Heart right ventricle (tissue), 16 donors: ENCODE measurements at regions not wholly inside any gene's neighbourhood (a gene's known extent, or its start where the extent isn't known, plus 50 kb on each side); places are given as distances from the start of the nearest gene placed in this dataset.
A peak's percentile ranks its signal among the peaks of the same experiment; 100 is the strongest.

Experiments
- ATAC-seq, 8 donors: fragments of 200-7000 bp; cut with Tn5 transposase; one replicate each; pipeline ENCODE4 v1.9.1; 2020; ENCODE audit warnings: mild to moderate bottlenecking in 8 of 8, moderate library complexity in 8 of 8, moderate number of reproducible peaks in 1 of 8
- DNase-seq, 2 donors: peaks; one replicate each; pipeline ENCODE4 v3.0.0-alpha.2; 2020
- H3K27ac ChIP-seq, 10 donors: fragments of 200-600 bp; sonication (generic) in 2 of 10; one replicate each; pipeline versions ENCODE4 v1.5.0 to v1.8.0; 2020 to 2022; ENCODE audit warnings: mild to moderate bottlenecking in 3 of 10
- H3K27me3 ChIP-seq, 7 donors: fragments of 200-600 bp; one replicate each; pipeline ENCODE4 v1.8.0; 2021 to 2022; ENCODE audit warnings: mild to moderate bottlenecking in 2 of 7
- H3K36me3 ChIP-seq, 9 donors: fragments of 200-600 bp; sonication (generic) in 1 of 9; one replicate each; pipeline versions ENCODE4 v1.5.0 to v1.8.0; 2020 to 2022; ENCODE audit warnings: mild to moderate bottlenecking in 2 of 9
- H3K4me1 ChIP-seq, 9 donors: fragments of 200-600 bp; sonication (generic) in 1 of 9; one replicate each; pipeline versions ENCODE4 v1.5.0 to v1.8.0; 2020 to 2022; ENCODE audit warnings: mild to moderate bottlenecking in 4 of 9
- H3K4me3 ChIP-seq, 10 donors: fragments of 200-600 bp; sonication (generic) in 2 of 10; one replicate each; pipeline versions ENCODE4 v1.5.0 to v1.8.0; 2020 to 2022; ENCODE audit warnings: mild to moderate bottlenecking in 7 of 10, moderate library complexity in 2 of 10
- H3K9me3 ChIP-seq, 11 donors: fragments of 200-600 bp in 10 of 11; sonication (generic) in 2 of 11; one replicate each; pipeline versions ENCODE4 v1.5.0 to v1.8.0; 2013 to 2022; ENCODE audit warnings: mild to moderate bottlenecking in 2 of 11, control low read depth in 1 of 11, moderate library complexity in 1 of 11
- WGBS, 2 donors: extraction: QIAGEN DNeasy Blood & Tissue Kit; methylation state at CpG; one replicate each; pipeline ENCODE4 v1.1.7; 2013; ENCODE audit warnings: inconsistent platforms in 1 of 2; 5-methylcytosine and 5-hydroxymethylcytosine counted together
- intact Hi-C, 10 donors: fragments of 100-400 bp; cut with DNase I; formaldehyde crosslinking; loops; one replicate each; pipeline versions ENCODE4 v1.11.1 to v1.14.2; 2022
- TF ChIP-seq, protein P1 (sequence below), 9 donors: fragments of 200-600 bp; sonication (generic) in 2 of 9; IDR thresholded peaks; one replicate each; pipeline versions ENCODE4 v1.5.0 to v1.8.0; 2021 to 2022; ENCODE audit warnings: antibody characterized with exemption in 9 of 9, mild to moderate bottlenecking in 5 of 9, moderate library complexity in 1 of 9
- donor health status: Arrhythmogenic right ventricular cardiomyopathy.
- donor health status: ischemic (EF 13 %, LVEDD 7.1; RV severe dilation, severe dysfunction).
- donor health status: healthy with polysubstance abuse.
- donor health status: DM: no; HTN: yes; CAD: no.
- donor health status: DM: no; HTN: no; CAD: no.
- donor health status: ischemic (EF 25% LVEDD 6.9; RV normal size, moderate dysfunction).
- donor health status: ischemic (EF 25% LVEDD 5.7; RV mildly dilated, moderate dysfunction).
- donor health status: healthy.
- donor health status: DM: yes; HTN: yes; CAD: no.
- donor health status: Ischemic cardiomyopathy.
- donor health status: ischemic (EF 35%, LVEDD 5.7; RV mildly dilated, moderate dysfunction).
- donor health status: nonischemic (EF 11% LVEDD 7.7; RV severe dilation, severe dysfunction).
- donor health status: DM: yes; HTN: yes; CAD: no.
- donor health status: PGD.
- donor health status: ischemic (EF 29% LVEDD 5.4; RV normal size, mild dysfunction).
- donor health status: nonischemic (EF 23%, LVEDD 6.1; RV moderate dilation, normal function).

DNA sequence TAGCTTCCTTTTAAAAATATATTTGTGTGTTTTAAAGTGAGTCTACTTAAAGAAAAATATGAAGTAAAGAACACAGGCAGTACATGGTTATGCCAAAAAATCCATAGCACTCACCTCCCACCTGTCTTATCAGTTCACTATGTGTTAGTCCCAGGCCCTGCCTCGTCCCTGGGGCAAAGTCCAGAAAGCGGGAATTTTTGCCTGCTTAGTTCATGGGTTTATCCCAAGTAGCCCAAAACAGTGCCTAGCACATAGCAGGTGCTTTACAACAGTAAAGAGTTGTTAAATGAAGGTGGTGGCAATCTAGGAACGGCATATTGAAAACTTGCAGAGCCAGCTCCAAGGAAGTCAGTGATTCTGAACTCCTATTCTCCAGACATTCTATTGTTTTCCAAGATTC, 154.0 kb downstream of the MN1 start:
- WGBS, 2 donors, result 88% methylated on average over 3 of the region's 3 CpGs
- Histone ChIP-seq H3K4me3 (no peak overlapping the region), H3K27me3 (no peaks in the 10 kb centered on the region), H3K36me3 (no peaks in the 10 kb centered on the region), H3K9me3 (no peaks in the 10 kb centered on the region), H3K27ac (no peak overlapping the region), H3K4me1 (peaks cover 3 to 21% (median 10%) of the 10 kb centered on the region in 9 donors)
- DNase-seq (no peak), ATAC-seq (no peak)
- TF ChIP-seq, protein P1, sequence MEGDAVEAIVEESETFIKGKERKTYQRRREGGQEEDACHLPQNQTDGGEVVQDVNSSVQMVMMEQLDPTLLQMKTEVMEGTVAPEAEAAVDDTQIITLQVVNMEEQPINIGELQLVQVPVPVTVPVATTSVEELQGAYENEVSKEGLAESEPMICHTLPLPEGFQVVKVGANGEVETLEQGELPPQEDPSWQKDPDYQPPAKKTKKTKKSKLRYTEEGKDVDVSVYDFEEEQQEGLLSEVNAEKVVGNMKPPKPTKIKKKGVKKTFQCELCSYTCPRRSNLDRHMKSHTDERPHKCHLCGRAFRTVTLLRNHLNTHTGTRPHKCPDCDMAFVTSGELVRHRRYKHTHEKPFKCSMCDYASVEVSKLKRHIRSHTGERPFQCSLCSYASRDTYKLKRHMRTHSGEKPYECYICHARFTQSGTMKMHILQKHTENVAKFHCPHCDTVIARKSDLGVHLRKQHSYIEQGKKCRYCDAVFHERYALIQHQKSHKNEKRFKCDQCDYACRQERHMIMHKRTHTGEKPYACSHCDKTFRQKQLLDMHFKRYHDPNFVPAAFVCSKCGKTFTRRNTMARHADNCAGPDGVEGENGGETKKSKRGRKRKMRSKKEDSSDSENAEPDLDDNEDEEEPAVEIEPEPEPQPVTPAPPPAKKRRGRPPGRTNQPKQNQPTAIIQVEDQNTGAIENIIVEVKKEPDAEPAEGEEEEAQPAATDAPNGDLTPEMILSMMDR (IDR thresholded peaks at IDR 0.05), result no peak
- intact Hi-C loops, result no loop called here

DNA sequence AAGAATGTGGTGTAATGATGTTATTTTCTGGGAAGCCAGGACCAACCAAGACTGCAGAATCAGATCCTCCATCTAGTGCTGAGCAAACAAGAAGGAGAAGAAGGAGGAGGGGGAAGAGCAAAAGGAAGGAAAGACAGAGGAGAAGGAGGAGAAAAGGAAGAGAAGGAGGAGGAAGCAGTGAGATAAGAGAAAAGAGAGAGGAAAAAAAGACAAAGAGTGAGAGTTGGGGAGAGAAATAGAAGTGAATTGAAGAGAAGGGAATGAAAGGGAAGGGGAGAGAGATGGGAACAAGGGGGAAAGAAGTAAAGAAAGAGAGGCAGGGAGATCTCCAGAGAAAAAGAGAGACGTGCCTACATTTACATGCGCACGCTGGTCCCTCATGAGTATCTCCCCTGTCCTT, 153.5 kb downstream of the MN1 start:
- Histone ChIP-seq H3K9me3 (no peaks in the 10 kb centered on the region), H3K4me1 (peaks cover 3 to 21% (median 10%) of the 10 kb centered on the region in 9 donors), H3K36me3 (no peaks in the 10 kb centered on the region), H3K27ac (no peak overlapping the region), H3K27me3 (no peaks in the 10 kb centered on the region), H3K4me3 (no peak overlapping the region)
- WGBS, 2 donors, result 94 to 96% methylated on average over 3 of the region's 3 CpGs
- ATAC-seq, result no peak
- no peak for DNase-seq
- TF ChIP-seq, protein P1 (IDR thresholded peaks at IDR 0.05), result no peak
- intact Hi-C loops, result no loop called here

DNA sequence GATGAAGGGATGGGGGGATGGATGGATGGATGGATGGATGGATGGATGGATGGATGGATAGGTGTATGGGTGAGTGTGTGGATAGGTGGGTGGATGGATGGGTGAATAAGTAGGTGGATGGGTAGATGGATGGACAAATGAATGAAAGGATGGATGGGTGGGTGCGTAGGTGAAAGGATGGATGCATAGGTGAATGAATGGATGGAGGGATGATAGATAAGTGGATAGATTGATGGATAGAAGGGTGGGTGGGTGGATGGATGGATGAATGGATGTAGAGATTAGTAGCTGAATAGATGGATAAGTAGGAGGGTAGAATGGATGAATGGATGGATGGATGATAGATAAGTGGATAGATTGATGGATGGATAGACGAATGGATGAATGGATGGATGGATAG, 152.7 kb downstream of the MN1 start:
- intact Hi-C loops, result no loop called here
- Histone ChIP-seq H3K36me3 (no peaks in the 10 kb centered on the region), H3K4me1 (peaks cover 3 to 21% (median 10%) of the 10 kb centered on the region in 9 donors), H3K27me3 (no peaks in the 10 kb centered on the region), H3K9me3 (no peaks in the 10 kb centered on the region), H3K4me3 (no peak overlapping the region), H3K27ac (no peak overlapping the region)
- TF ChIP-seq, protein P1 (IDR thresholded peaks at IDR 0.05), result no peak
- 98 to 100% methylated on average over 2 of the region's 2 CpGs for WGBS, 2 donors
- ATAC-seq (no peak), DNase-seq (no peak)

DNA sequence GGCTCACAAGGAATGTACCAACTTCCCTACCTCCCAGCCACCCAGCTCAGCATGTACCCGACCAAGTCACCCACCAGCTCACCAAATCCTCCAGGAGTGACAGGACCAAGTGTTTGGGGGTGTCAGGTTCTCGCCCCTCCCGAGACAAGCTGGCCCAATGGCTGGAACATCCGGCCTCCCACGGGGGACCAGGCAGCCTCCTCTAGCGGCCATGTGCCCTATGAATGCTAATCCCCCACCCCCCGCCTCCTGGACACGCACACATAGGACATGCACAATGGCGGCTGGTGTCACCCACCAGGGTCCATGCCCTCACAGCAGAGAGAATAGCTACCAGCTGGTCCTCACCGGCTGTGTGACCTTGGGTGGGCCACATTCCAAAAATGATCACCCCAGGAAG, 151.0 kb downstream of the MN1 start:
- ATAC-seq (no peak), DNase-seq (no peak)
- no peak overlapping the region for H3K4me3 ChIP-seq
- intact Hi-C loops, result loop anchor here in 1 of 10 donors (2.0 kb wide), 1 partner anchor 14 kb away; no protein-coding TSS in a partner anchor
- H3K9me3 ChIP-seq, result no peaks in the 10 kb centered on the region
- TF ChIP-seq, protein P1 (IDR thresholded peaks at IDR 0.05), result no peak
- H3K4me1 ChIP-seq, result peaks cover 3 to 30% (median 14%) of the 10 kb centered on the region in 9 donors
- WGBS, 2 donors, result 93 to 94% methylated on average over 10 of the region's 10 CpGs
- H3K27ac ChIP-seq, result peak overlapping the region in 2 of 10 donors; percentile 62 to 76
- no peaks in the 10 kb centered on the region for H3K27me3 ChIP-seq
- no peaks in the 10 kb centered on the region for H3K36me3 ChIP-seq
